Activated CD4-positive, alpha-beta T cell treated with anti-CD3 and anti-CD28 coated beads, Interleukin-2, amount 50 U/mL, for 48 hours (primary cell): ENCODE measurements at regions not wholly inside any gene's neighbourhood (a gene's known extent, or its start where the extent isn't known, plus 50 kb on each side); places are given as distances from the start of the nearest gene placed in this dataset.
A peak's percentile ranks its signal among the peaks of the same experiment; 100 is the strongest.
"Not testable (repeated sequence)": the region's sequence is repeated elsewhere in the genome, so short reads cannot be mapped to it uniquely, and the experiment has no call there.

Experiments
- DNase-seq, 2 experiments: peaks; one replicate each; pipeline ENCODE4 v3.0.0-alpha.2; 2020

- DNase-seq, result no peak
Measured at GRCh38 chr7:65749518-65749917, 123.4 kb upstream of the VKORC1L1 start.

GRCh38 chr7:65750511-65751344 lies 122.1 kb upstream of the VKORC1L1 start:
- DNase-seq, result peak; percentile 88 to 89

DNA sequence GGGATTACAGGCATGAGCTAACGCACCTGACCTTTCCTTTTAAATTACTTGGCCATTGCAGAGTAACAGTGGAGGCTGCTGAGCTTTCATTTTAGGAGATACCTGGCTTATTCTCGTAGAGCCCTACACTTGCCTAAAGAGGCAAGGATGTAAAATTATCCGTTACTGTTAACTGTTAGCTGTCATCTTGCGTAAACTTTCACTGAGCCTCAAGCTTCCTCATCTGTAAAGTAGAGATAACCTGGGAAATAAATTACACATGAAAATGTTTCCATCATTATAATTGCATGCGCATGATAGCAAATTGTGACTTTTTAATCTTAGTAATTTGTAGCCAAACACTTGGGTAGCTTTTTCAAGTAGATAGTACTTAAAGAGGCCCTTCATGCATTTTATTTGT lies 118.8 kb upstream of the VKORC1L1 start:
- not testable (repeated sequence) for DNase-seq

DNA sequence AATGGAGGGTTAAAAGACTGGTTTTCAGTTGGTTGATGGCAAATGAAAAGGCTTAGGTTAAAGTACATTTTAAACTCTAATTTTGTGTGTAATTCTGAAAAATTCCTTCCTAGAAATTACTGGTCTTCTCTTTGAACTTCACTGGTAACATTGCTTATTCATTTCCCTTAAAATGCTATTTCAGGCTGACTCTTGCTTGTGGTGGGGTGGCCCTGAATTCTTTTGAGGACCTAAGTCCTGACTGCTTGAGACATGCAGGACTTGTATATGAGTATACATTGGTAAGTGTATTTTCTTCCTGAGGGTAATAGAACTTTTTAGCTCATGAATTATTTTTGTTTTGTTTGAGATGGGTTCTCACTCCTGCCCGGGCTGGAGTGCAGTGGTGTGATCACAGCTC lies 113.9 kb upstream of the VKORC1L1 start:
- not testable (repeated sequence) for DNase-seq

DNA sequence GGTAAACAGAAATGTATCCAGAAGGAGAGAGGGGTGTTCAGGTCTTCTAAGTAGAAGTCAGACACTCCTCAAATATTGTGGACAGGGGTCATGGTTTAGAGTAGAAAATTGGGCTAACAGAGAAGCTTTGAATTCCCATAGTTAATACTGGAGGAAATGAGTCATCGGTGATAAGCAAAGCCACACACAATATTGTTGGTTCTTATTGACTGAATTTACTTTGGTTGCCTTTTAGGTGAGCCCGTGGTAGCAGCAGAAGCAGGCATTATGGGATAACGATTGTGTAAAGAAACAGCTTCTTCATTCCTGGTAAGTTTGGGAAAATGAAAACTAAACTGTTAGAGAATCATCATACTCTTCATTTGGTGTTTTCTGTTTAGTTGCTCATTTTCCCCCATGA lies 110.2 kb upstream of the VKORC1L1 start:
- not testable (repeated sequence) for DNase-seq

DNA sequence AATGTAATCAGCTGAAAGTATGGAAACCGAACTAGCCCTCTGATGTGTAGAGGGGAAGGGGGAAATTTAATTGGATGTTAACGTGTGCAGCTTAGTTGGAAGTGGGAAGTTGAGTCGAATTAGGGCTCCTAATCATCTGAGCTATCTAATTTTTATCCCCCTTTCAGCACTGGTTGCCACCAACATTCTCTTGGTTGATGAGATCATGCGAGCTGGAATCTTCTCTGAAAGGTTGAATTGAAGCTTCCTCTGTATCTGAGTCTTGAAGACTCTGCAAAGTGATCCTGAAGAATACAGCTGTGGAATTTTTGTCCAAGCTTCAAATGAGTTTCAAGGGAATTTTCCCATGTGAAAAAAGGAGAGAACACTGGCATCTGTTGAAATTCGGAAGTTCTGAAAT lies 109.8 kb upstream of the VKORC1L1 start:
- DNase-seq, result not testable (repeated sequence)

GRCh38 chr7:65770473-65771225 lies 102.2 kb upstream of the VKORC1L1 start:
- peak; percentile 96 for DNase-seq

- not testable (repeated sequence) for DNase-seq
Measured at GRCh38 chr7:65771226-65771569, 101.7 kb upstream of the VKORC1L1 start.

GRCh38 chr7:65776677-65777076 lies 96.2 kb upstream of the VKORC1L1 start:
- not testable (repeated sequence) for DNase-seq

DNA sequence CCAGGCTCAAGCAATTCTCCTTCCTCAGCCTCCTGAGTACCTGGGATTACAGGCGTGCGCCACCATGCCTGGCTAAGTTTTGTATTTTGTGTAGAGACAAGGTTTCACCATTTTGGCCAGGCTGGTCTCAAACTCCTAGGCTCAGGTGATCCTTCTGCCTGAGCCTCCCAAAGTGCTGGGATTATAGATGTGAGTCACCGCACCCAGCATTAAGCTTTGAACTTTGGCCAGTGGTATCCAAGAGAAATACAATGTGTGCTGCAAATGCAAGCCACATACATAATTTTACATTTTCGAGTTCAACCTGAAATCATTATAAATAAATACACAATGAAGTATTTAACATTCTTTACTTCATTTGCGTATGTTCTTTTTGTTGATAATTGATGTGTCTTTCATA lies 82.9 kb upstream of the VKORC1L1 start:
- DNase-seq, result not testable (repeated sequence)

DNA sequence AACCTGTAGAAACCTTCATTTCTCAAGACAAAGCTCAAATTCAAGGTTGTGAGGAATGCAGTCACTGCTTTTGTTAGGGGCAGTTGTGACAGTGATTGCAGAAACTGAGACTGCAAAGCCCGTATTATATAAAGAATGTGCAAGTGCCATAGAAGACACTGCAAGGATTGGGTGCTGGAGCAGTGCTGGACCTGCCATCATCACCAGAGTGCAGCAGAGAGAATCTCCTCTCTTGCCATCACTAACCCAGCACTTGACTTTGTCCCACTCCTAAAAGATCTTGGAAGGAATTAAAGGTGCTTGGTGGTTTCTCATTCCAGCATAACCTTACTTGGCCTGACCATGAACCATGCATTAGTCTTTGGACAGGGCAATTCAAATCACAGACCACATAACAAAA lies 81.1 kb upstream of the VKORC1L1 start:
- DNase-seq, result not testable (repeated sequence)

DNA sequence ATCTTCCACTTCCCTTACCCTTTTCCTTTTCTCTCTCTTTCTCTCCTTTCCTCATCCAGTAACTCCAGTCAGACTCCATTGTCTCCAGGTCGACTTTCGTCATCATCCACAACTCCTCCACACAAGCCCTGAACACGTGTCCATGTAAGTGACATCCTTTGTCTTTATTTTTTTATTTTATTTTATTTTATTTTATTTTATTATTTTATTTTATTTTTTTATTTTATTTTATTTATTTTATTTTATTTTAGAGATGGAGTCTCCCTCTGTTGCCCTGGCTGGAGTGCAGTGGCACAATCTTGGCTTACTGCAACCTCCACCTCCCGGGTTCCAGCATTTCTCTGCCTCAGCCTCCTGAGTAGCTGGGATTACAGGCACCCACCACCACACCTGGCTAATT lies 80.1 kb upstream of the VKORC1L1 start:
- not testable (repeated sequence) for DNase-seq

DNA sequence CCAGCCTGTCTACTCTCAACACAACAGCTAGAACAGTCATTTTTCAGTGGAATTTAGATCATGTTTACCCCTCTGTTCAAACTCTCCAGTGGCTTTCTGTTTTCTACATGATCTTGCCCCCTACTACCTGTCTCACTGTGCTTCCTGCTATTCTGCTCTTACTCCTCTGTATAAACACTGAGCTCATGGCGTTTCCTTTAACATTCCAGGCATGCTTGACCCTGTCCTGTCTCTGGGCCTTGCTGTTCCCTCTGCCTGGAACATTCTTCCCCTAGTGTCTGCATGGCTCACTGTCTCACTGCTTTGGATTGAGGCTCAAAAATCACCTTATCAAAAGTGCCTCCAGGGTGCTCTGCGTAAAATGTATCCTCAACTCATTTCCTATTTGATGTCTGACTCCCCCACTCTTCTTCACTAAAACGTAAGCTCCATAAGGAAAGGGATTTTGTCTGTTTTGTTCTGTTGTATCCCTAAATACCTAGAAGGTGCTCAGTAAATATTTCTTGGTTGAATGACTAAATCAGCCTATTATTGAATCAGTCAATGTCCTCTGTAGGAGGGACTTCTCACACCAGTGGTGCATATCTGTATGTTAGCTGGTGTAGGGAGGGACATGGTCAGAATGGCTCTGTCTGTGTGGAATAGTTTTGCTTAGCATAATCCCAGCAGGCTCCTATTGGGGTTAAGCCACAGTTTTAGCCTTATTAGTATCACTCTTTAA lies 78.0 kb upstream of the VKORC1L1 start:
- not testable (repeated sequence) for DNase-seq

DNA sequence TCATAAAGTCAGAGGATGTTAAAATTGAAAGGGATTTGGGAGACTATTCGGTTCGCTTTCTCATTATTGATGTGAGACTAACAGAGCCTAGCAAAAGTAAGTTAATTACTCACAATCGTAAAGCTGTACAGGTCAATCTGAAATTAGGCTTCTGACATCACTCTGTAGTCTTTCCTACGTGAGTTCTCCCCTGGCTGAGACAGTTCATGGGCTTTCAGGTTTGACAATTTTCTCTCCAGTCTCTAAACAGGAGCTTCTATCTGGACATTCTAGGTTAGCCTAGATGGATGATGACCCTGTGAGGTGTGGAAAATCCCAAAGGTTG lies 77.5 kb upstream of the VKORC1L1 start:
- not testable (repeated sequence) for DNase-seq

- no peak for DNase-seq
Measured at GRCh38 chr7:65796205-65796604, 76.7 kb upstream of the VKORC1L1 start.

DNA sequence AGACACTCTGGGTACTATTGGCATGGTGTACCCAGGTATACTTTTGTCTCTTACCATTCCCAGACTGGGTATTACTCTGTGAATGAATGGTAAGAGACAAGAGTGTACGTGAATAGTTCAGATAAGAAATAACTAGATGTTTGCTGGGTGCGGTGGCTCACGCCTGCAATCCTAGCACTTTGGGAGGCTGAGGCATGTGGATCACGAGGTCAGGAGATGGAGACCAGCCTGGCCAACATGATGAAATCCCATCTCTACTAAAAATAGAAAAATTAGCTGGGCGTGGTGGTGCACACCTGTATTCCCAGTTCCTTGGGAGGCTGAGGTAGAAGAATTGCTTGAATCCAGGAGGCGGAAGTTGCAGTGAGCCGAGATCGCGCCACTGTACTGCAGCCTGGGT lies 75.8 kb upstream of the VKORC1L1 start:
- DNase-seq, result not testable (repeated sequence)

GRCh38 chr7:65797566-65797965 lies 75.3 kb upstream of the VKORC1L1 start:
- DNase-seq, result not testable (repeated sequence)

GRCh38 chr7:65798111-65799075 lies 74.5 kb upstream of the VKORC1L1 start:
- no peak for DNase-seq

DNA sequence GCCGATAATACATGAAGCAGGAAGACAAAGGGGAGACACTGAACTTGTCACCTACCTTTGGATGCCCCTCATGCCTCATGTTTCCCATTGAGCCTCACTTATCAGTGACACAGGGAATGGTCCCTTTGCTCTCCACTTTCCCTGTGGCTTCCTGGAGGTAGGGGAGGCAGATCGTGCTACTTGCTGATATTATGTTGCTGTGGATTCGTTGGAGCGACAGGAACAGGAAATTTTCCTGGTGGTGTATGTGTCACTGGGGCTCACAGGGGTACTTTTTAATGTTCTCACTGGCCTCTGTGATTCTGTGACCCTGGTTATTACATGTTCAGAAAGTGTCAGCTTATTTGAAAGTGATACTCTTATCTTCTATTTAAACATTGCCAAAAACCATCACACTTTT lies 72.7 kb upstream of the VKORC1L1 start:
- not testable (repeated sequence) for DNase-seq

GRCh38 chr7:65800890-65801341 lies 72.0 kb upstream of the VKORC1L1 start:
- no peak for DNase-seq

GRCh38 chr7:65804887-65805286 lies 68.0 kb upstream of the VKORC1L1 start:
- no peak for DNase-seq

DNA sequence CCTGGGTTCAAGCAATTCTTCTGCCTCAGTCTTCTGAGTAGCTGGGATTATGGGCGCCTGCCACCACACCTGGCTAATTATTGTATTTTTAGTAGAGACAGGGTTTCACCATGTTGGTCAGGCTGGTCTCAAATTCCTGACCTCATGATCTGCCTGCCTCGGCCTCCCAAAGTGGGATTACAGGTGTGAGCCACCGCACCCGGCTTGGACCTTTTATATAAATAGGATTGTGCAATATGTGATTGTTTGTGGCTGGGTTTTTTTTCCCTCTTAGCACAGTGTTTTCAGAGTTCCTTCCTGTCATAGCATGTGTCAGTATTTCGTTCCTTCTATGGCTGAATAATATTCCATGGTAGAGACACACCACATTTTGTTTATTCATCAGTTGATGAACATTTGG lies 65.8 kb upstream of the VKORC1L1 start:
- not testable (repeated sequence) for DNase-seq
